HepG2 (cell line): ENCODE measurements at regions not wholly inside any gene's neighbourhood (a gene's known extent, or its start where the extent isn't known, plus 50 kb on each side); places are given as distances from the start of the nearest gene placed in this dataset.

ENCODE experiments used
- ATAC-seq: fragments of 200-7000 bp; cut with Tn5 transposase; 3 replicates; pipeline ENCODE4 v1.9.1; 2020; ENCODE audit warnings: mild to moderate bottlenecking, moderate library complexity
- BruUV-seq: library from RNA; stranded (reverse); fragments of 400-500 nt; replicated peaks from 2 replicates; lab custom pipeline; 2021; lab: Mats Ljungman, UMichigan
- CTCF ChIA-PET: fragments of 300-600 bp; formaldehyde crosslinking; extraction: SDS; loops from one replicate; lab custom pipeline; 2021; ENCODE audit warnings: low total read pairs, inconsistent platforms, low intra/inter-chr PET ratio; lab: Yijun Ruan, JAX
- POLR2A ChIA-PET: fragments of 350-600 bp; sonication (Branson Sonifier 250); formaldehyde crosslinking; loops from one replicate; lab custom pipeline; 2020; ENCODE audit warnings: antibody characterized with exemption, inconsistent platforms; lab: Yijun Ruan, JAX
- DNase-seq: peaks from one replicate; pipeline ENCODE4 v3.0.0-alpha.2; 2015; ENCODE audit warnings: low spot score
- FAIRE-seq: peaks from 3 replicates; lab custom pipeline; 2011; peaks lifted over from hg19 to GRCh38; lab: Jason Lieb, UNC
- H2AFZ ChIP-seq: one replicate; pipeline ENCODE4 v1.6.1; 2011; ENCODE audit warnings: low read length, inconsistent platforms
- H3K27ac ChIP-seq: fragments of 300-600 bp; 3 replicates; pipeline ENCODE4 v1.8.0; 2011; ENCODE audit warnings: mixed run types, mild to moderate bottlenecking, mixed read lengths, low read length, inconsistent platforms; ENCODE audit not compliant: insufficient read depth; ENCODE audit errors: extremely low read length
- H3K27me3 ChIP-seq, 2 experiments: fragments of 200-600 bp in 1 of 2; 2 replicates in 1 of 2; 3 replicates in 1 of 2; pipeline versions ENCODE4 v1.6.0 to v1.8.0; 2011; ENCODE audit warnings: low read length in 2 of 2, mild to moderate bottlenecking in 2 of 2, moderate library complexity in 2 of 2, inconsistent platforms in 1 of 2; ENCODE audit not compliant: insufficient read depth in 2 of 2, control insufficient read depth in 1 of 2
- H3K36me3 ChIP-seq, 2 experiments: fragments of 200-600 bp in 1 of 2; replicated peaks in 1 of 2; 2 replicates in 1 of 2; 3 replicates in 1 of 2; pipeline versions ENCODE4 v1.5.1 to v1.8.0; 2011; ENCODE audit warnings: low read length in 2 of 2, inconsistent platforms in 1 of 2; ENCODE audit not compliant: insufficient read depth in 2 of 2, control insufficient read depth in 1 of 2
- H3K4me1 ChIP-seq: 2 replicates; pipeline ENCODE4 v1.5.1; 2012; ENCODE audit warnings: low read length, inconsistent platforms; ENCODE audit not compliant: insufficient read depth
- H3K4me2 ChIP-seq: 2 replicates; pipeline ENCODE4 v1.6.0; 2011; ENCODE audit warnings: low read depth, low read length, inconsistent platforms
- H3K4me3 ChIP-seq, 3 experiments: fragments of 200-600 bp in 1 of 3; sonication (generic), shearing (Covaris generic) in 1 of 3; replicated peaks in 1 of 3; 2 replicates each; pipeline ENCODE4 v1.5.1; 2011 to 2016; ENCODE audit warnings: low read length in 3 of 3, inconsistent platforms in 2 of 3, low read depth in 2 of 3, mild to moderate bottlenecking in 2 of 3, control low read depth in 1 of 3, mixed read lengths in 1 of 3; ENCODE audit not compliant: insufficient read depth in 1 of 3
- H3K79me2 ChIP-seq: one replicate; pipeline ENCODE4 v1.6.1; 2011; ENCODE audit warnings: low read length, inconsistent platforms; ENCODE audit not compliant: insufficient read depth
- H3K9ac ChIP-seq: 2 replicates; pipeline ENCODE4 v1.6.0; 2011; ENCODE audit warnings: mild to moderate bottlenecking, low read depth, low read length, inconsistent platforms; ENCODE audit not compliant: insufficient read depth
- H3K9me3 ChIP-seq: 2 replicates; pipeline ENCODE4 v1.5.1; 2012; ENCODE audit warnings: mild to moderate bottlenecking, low read length
- H4K20me1 ChIP-seq: 2 replicates; pipeline ENCODE4 v1.6.0; 2011; ENCODE audit warnings: inconsistent platforms, mild to moderate bottlenecking, low read length, moderate library complexity; ENCODE audit not compliant: insufficient read depth
- FOXP1 ChIP-seq, 2 experiments: fragments of 450-650 bp in 1 of 2; IDR thresholded peaks; 2 replicates each; pipeline ENCODE4 v1.6.1; 2017 to 2018; ENCODE audit warnings: antibody characterized with exemption in 1 of 2
- GPN1 ChIP-seq: sonication (generic); formaldehyde crosslinking; IDR thresholded peaks from 2 replicates; pipeline ENCODE4 v1.5.1; 2020; ENCODE audit warnings: missing genetic modification reagents, borderline replicate concordance
- HINFP ChIP-seq: sonication (generic); formaldehyde crosslinking; IDR thresholded peaks from 2 replicates; pipeline ENCODE4 v1.4.0; 2020; ENCODE audit warnings: low read depth, mild to moderate bottlenecking, missing genetic modification reagents
- IKZF1 ChIP-seq: fragments of 450-650 bp; IDR thresholded peaks from 2 replicates; pipeline ENCODE4 v1.7.1; 2016
- KDM2A ChIP-seq: sonication (generic); formaldehyde crosslinking; IDR thresholded peaks from 2 replicates; pipeline ENCODE4 v1.4.0; 2020; ENCODE audit warnings: low read depth, missing genetic modification reagents, borderline replicate concordance
- MTA1 ChIP-seq: sonication (generic); formaldehyde crosslinking; IDR thresholded peaks from 2 replicates; pipeline ENCODE4 v1.4.0; 2020; ENCODE audit warnings: missing genetic modification reagents, mild to moderate bottlenecking, borderline replicate concordance
- NFKBIZ ChIP-seq: IDR thresholded peaks from 2 replicates; pipeline ENCODE4 v1.6.1; 2018; ENCODE audit warnings: missing genetic modification reagents, missing compliant biosample characterization
- PBX3 ChIP-seq: sonication (generic); formaldehyde crosslinking; IDR thresholded peaks from 2 replicates; pipeline ENCODE4 v1.8.1; 2023; ENCODE audit warnings: missing genetic modification reagents, inconsistent platforms, borderline replicate concordance
- RNF2 ChIP-seq: fragments of 450-650 bp; conservative IDR thresholded peaks from 2 replicates; pipeline ENCODE4 v1.6.1; 2016; ENCODE audit warnings: low read depth
- SATB2 ChIP-seq: sonication (generic); formaldehyde crosslinking; IDR thresholded peaks from 2 replicates; pipeline ENCODE4 v1.5.0; 2020; ENCODE audit warnings: missing genetic modification reagents
- TMF1 ChIP-seq: sonication (generic); formaldehyde crosslinking; IDR thresholded peaks from 2 replicates; pipeline ENCODE4 v1.8.1; 2022; ENCODE audit warnings: low read depth, missing genetic modification reagents
- ZBTB21 ChIP-seq: sonication (generic); formaldehyde crosslinking; IDR thresholded peaks from 2 replicates; pipeline ENCODE4 v1.4.0; 2020; ENCODE audit warnings: missing genetic modification reagents
- ZGPAT ChIP-seq: IDR thresholded peaks from 2 replicates; pipeline ENCODE4 v1.6.1; 2016; ENCODE audit warnings: mild to moderate bottlenecking
- ZNF513 ChIP-seq: sonication (generic); formaldehyde crosslinking; conservative IDR thresholded peaks from 2 replicates; pipeline ENCODE4 v1.5.0; 2020; ENCODE audit warnings: missing genetic modification reagents
- in situ Hi-C: cut with HindIII; loops from 2 replicates; pipeline ENCODE4 v1.10.0; 2017; ENCODE audit warnings: low pct_unique_long_range_greater_than_20kb; ENCODE audit not compliant: extremely low pct_ligation_motif_present
- intact Hi-C: fragments of 100-400 bp; cut with micrococcal nuclease; formaldehyde crosslinking; loops from one replicate; pipeline ENCODE4 v1.10.0; 2022; ENCODE audit not compliant: unreplicated experiment

GRCh38 chr21:23480591-23481270 is 2126.6 kb downstream of the MRPL39 start (continued):
- no peak for TF ChIP-seq HINFP (CRISPR knock-in tag)
- no peak for TF ChIP-seq TMF1 (CRISPR knock-in tag)
- TF ChIP-seq IKZF1, result no peak
- no peak for TF ChIP-seq ZGPAT (CRISPR knock-in tag)
- no peak for TF ChIP-seq GPN1
- no peak for TF ChIP-seq MTA1 (CRISPR knock-in tag)
- no peak for TF ChIP-seq NFKBIZ
- no peak for TF ChIP-seq ZNF513 (CRISPR knock-in tag)

GRCh38 chr21:23478381-23478780 is 2128.9 kb downstream of the MRPL39 start:
- no peak for FAIRE-seq
- DNase-seq, result no peak
- Histone ChIP-seq H3K27ac (no peak overlapping the region), H3K4me1 (no peaks in the 10 kb centered on the region), H3K27me3 (no peaks in the 10 kb centered on the region), H3K4me2 (no peak overlapping the region), H3K9me3 (peaks cover 61% of the 10 kb centered on the region), H3K36me3 (no peaks in the 10 kb centered on the region), H3K79me2 (no peaks in the 10 kb centered on the region), H3K9ac (no peak overlapping the region), H2AFZ (no peak overlapping the region), H4K20me1 (no peaks in the 10 kb centered on the region), H3K4me3 (no peak overlapping the region)
- no TSS peak for BruUV-seq
- ChIA-PET CTCF (no interaction called here), POLR2A (no interaction called here)
- intact Hi-C loops, result no loop called here
- no peak for ATAC-seq
- in situ Hi-C loops, result no loop called here
- TF ChIP-seq SATB2 (CRISPR knock-in tag) (no peak), ZBTB21 (CRISPR knock-in tag) (no peak), FOXP1 (IDR thresholded peaks at IDR 0.05) (no peak), FOXP1 (CRISPR knock-in tag; IDR thresholded peaks at IDR 0.05) (no peak), KDM2A (CRISPR knock-in tag) (no peak), PBX3 (CRISPR knock-in tag) (no peak), RNF2 (no peak)
